Cerebellar cortex (tissue), 1 donor: ENCODE measurements at regions not wholly inside any gene's neighbourhood (a gene's known extent, or its start where the extent isn't known, plus 50 kb on each side); places are given as distances from the start of the nearest gene placed in this dataset.

Source experiments
- DNase-seq: peaks from one replicate; pipeline ENCODE4 v3.0.0-alpha.2; 2015; ENCODE audit warnings: low spot score

DNA sequence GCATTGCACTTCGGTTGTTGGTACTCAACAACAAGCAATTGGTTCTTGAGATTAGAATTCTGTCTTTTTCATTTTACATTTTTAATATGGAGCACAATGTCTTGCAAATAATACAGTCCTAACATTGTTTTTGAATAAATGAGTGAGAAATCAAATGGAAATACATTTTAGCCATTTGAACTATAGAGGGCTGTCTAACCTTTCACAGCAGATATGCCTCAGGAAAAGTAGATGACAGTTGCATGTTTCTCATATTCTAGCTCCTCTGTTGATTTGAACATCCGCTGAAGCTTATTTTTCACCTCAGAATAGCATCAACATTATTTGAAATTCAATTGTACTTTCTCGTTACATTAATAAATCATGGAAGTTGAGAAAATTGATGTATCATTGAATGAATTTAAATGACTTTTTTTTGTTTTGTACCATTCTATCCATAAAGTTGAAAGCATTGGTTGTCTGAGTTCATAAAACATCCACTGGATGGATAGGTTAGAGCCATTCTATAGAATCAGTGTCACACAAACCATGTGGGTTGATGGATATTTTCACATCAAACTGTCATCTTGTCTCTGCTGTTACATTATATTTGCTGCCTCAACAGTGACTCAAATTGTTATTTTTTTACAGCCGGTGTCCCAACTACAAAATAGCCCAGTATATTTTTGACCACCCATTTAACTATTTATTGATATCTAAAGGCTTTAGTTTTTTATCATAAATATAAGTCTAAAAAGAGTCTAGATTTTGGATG, 928.3 kb downstream of the NSUN3 start:
- peak; percentile 17 for DNase-seq

DNA sequence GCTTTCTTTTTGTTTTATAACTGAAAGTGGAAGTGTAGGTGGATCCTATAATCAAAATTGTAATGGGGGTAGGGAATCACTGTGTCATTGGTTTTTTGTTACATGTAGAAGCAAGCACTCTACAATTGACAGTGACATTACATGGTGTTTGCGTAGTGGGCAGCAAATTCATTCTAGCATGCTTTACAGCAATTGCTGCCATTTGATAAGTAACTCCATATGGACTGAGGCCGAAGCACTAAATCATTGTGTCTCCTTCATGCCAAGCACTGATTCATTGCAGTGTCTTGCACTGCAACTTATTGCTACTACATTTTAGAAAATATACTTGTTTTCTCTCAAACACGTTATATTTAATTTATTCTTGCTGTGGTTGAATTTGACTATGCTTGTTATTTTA, 933.9 kb downstream of the NSUN3 start:
- no peak for DNase-seq

DNA sequence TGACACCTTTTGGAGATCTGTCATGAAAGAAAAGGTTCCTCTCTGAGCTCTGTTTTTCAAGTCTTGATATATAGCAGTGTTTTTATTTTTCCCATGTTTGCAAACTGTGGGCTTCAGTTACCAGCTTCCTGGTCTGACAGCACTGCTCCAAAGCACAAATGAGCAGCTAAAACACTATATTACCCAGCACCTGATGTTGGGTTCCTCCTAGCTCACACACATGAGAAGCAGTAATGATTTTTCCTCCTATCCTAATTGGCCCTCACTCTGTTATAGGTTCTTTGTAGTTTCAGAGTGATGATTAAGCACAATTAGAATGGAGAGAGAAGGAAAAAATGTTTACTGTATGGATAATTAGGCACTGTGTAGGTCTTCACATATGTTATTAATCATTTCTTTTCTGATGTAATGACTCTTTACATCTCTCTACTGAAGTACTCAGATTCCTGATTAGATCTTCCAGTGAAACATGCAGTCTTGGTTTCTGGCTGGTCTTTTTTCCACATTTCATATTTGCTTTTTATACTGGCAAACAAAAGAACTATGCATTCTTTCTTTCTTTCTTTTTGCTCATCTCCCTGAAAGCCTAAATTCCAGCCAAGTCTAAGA, 939.7 kb downstream of the NSUN3 start:
- DNase-seq, result no peak

GRCh38 chr3:95028688-95029087, 965.8 kb downstream of the NSUN3 start:
- DNase-seq, result no peak

GRCh38 chr3:95029644-95030043, 966.8 kb downstream of the NSUN3 start:
- DNase-seq, result no peak

- no peak for DNase-seq
Measured at GRCh38 chr3:95036526-95037021, 973.7 kb downstream of the NSUN3 start.

GRCh38 chr3:95037097-95037496, 974.2 kb downstream of the NSUN3 start:
- no peak for DNase-seq

GRCh38 chr3:95037927-95038326, 975.1 kb downstream of the NSUN3 start:
- DNase-seq, result no peak

GRCh38 chr3:95044101-95044500, 981.2 kb downstream of the NSUN3 start:
- no peak for DNase-seq

DNA sequence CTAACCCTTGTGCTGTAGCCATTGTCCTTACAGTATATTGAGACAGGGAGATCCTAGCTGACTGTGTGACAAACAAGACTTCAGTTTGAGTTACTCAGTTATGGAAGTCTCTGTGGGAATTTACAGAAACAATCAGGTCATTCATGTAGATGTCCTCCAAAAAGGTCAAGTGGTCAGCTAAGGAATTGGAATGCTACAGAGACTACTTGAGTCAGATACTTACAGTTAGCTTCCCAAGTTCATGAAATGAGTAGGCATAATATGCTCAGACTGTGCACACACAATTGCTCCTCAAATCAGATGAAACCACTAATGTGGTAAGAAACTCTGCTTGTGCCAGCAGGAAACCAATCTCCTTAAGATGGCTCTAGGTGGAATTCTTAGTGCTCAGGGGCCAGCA, 985.7 kb downstream of the NSUN3 start:
- DNase-seq, result no peak

DNA sequence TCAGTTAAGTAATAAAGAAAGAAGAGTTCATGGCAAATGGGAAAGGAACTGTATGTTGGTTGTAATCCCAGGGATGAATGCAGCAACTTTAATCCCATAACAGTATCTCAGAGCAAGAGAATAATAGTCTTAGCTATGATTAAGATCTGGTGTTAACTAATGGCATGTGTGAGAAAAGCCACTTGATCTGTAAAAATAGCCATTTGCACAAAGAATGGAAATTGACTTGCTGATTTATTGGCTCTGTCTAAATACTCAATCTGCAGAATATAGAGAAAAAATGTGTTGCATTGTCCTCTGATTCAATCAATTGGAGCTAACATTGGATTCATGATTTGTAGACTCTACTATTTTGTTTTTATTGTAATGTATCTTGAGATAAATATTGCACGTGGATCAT, 987.0 kb downstream of the NSUN3 start:
- DNase-seq, result no peak

DNA sequence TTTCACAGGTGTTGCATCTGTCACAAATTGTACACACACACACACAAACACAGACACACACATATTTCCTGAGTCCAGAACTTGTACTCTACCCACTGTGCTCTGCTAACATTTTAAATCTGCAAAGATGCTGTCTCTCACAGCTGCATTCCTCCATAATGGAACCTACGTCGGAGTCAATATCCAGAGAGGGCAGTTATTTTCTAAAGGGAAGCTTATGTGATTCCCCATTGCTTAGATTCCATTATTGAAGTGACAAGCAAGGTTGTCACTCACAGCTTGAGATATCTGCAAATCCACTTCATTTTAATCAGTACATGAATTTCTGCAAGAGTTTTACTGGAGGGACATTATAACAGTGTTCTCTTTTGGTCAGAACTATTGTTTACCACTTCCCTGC, 992.4 kb downstream of the NSUN3 start:
- no peak for DNase-seq

DNA sequence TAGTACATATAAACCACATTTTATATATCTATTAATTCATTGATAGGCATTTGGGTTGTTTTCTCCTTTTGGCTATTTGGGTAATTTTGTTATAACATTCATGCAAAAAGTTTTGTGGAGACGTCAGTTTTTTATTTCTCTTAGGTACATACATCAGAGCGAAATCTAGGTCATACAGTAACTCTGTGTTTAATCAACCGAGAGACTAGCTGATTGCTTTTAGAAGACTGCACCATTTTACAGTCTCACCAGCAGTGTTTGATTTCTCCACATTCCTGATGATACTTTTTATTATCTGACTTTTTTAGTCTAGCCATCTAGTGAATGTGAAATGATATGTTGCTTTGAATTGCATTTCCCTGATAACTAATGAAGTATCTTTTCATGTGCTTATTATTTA, 1019.3 kb downstream of the NSUN3 start:
- peak; percentile 25 for DNase-seq

DNA sequence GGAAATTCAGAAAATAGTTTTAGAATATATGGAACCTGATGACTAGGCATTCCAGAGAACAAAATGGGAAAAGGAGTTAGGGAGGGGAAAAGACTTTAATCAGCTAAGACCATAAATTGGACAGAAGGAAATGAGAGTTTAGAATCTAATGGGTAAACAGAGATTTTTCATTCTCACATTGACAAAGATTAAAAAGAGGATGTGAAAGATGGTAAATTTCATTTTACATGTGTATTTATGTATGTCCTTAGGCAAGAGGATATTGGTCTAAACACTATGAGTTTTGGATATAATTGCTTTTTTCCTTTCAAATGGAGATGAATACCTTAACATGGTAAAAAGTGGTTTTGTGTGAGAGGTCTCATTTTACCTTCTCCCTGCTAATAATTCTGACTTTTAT, 1021.9 kb downstream of the NSUN3 start:
- DNase-seq, result no peak

DNA sequence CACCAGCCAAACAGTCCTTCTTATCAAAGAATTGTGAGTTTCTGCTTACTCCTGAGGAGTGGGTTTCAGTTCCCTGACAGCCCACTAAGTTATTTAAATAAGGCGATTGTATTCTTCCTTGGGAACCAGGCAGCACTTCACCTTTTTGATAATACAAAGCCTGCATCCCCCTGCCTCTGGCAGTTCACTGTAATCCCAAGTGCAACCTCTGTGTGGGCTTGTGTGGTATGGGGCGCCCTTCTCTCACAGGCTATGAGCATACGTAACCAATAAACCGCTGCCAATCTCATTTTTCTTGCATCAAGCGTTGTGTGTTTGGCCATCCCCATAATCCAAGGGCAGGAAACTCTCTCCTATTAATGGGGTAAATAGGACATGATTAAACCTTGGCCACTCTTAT, 1025.6 kb downstream of the NSUN3 start:
- DNase-seq, result no peak

GRCh38 chr3:95097493-95097892, 1034.6 kb downstream of the NSUN3 start:
- no peak for DNase-seq

- no peak for DNase-seq
Measured at GRCh38 chr3:95120921-95121320, 1058.1 kb downstream of the NSUN3 start.

DNA sequence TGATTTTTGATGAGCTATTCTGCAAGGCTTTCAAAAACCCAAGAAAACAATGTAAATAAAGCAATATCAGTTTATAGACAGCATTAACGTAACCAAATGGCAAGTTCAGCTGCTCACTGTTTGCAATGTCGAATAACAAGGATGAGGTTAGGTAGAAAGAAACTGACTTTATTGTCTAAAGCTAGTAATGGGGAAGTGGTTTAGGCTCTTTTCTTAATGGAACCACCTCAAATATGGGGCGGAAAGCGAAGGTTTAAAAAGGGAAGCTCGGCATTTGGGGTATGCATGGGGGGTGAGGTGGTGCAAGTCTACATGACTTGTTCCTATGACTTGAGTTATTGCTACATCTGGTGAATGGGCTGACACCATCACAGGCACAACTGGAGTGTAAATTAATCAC, 1060.2 kb downstream of the NSUN3 start:
- DNase-seq, result no peak

- DNase-seq, result no peak
Measured at GRCh38 chr3:95134693-95135413, 1072.0 kb downstream of the NSUN3 start.

GRCh38 chr3:95148107-95148506, 1085.2 kb downstream of the NSUN3 start:
- no peak for DNase-seq

DNA sequence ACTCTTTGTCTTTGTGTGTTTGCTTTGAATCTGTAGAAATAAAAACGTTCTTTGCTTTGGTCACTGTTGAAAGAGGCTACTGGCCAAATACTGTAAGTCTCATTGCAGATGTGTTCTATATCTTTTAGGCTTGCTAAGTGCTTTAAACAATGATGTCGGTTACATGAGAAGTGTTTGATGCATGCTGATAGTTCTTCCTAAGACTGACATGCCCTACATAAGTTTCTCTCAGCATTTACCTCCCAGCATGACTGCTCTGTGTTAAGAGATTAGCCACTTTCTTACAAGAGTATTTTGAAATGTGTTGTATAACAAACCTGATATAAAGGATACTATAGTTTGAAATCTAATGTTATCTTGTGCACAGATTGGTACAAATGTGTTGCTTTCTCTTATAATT, 1088.7 kb downstream of the NSUN3 start:
- no peak for DNase-seq

- DNase-seq, result no peak
Measured at GRCh38 chr3:95154766-95155165, 1091.9 kb downstream of the NSUN3 start.

- no peak for DNase-seq
Measured at GRCh38 chr3:95162794-95163193, 1099.9 kb downstream of the NSUN3 start.
